ENCODE measurements at regions not wholly inside any gene's neighbourhood (a gene's known extent, or its start where the extent isn't known, plus 50 kb on each side); places are given as distances from the start of the nearest gene placed in this dataset.

GRCh38 chr13:97534540-97534939, 100.6 kb downstream of the RAP2A start:
- TF ChIP-seq CTCF (IDR thresholded peaks at IDR 0.05) (no peak), POLR2A (IDR thresholded peaks at IDR 0.05) (no peak)

Data from vagina (tissue), 2 donors.